HT1080 (cell line): ENCODE measurements at regions not wholly inside any gene's neighbourhood (a gene's known extent, or its start where the extent isn't known, plus 50 kb on each side); places are given as distances from the start of the nearest gene placed in this dataset.
A peak's percentile ranks its signal among the peaks of the same experiment; 100 is the strongest.
"Not testable (repeated sequence)": the region's sequence is repeated elsewhere in the genome, so short reads cannot be mapped to it uniquely, and the experiment has no call there.

Experiments used
- DNase-seq: peaks from one replicate; pipeline ENCODE4 v3.0.0-alpha.2; 2015; ENCODE audit warnings: low read depth

DNA sequence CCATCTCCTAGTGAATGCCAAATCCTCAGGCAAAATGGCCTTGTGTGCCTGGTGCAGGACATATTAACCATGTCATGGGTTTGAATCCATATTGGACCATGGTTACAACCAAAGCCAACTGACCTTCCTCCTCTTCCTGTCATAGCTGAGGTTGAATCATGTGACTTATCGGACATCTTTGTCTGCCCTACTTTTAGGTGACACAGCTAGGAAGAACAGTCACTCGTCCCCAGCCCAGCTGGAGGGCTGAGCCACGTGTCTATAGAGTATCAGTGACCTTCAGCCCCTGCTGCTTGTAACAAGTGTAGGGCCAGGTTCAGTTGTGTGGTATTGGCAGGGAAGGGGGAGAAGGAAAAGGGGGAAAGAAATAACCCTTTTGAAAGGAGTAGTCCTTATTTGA, 225.2 kb downstream of the KTN1 start:
- DNase-seq, result no peak

DNA sequence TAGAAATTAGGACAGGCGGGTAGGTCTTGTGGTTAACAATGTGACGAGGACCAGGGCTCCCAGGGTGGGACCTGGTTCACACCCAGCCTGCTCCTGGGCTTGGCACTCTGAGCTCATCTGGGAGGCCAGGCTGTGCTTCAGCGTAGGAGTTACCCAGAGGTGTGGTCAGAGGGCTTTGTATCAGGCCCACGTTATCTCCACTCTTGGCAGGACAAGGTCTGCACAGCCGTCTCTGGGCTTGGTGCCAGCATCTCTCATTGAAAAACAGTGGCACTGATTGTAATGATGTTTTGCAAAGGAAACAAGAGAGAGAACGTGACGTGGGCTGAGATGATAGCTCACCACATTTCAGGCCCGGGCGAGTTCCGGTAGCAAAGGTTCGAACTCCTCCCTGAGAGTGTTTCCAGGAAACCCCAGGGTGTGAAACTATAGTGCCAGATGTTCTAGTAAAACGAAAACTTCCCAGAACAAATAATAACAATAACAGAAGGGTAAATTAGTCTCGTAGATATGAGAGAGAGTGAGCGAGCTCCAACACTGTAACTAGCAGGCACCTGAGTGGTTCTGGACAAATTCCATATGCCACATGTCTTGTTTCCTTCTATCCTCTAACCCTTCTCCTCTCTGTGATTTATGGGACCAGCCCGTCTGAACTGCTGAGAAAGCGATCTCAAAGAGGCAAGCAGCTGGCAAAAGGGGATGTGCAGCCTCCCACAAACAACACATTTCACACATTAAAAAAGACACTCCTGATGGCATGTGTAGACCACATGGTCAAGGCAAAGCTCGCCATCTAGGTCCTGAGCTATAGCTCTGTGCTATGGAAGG, 227.3 kb downstream of the KTN1 start:
- DNase-seq, result peak; percentile 76

- no peak for DNase-seq
Measured at GRCh38 chr14:55807881-55808379, 227.9 kb downstream of the KTN1 start.

GRCh38 chr14:55813630-55814029, 233.6 kb downstream of the KTN1 start:
- DNase-seq, result no peak

- DNase-seq, result no peak
Measured at GRCh38 chr14:55814064-55814463, 234.1 kb downstream of the KTN1 start.

GRCh38 chr14:55814873-55815272, 234.9 kb downstream of the KTN1 start:
- no peak for DNase-seq

DNA sequence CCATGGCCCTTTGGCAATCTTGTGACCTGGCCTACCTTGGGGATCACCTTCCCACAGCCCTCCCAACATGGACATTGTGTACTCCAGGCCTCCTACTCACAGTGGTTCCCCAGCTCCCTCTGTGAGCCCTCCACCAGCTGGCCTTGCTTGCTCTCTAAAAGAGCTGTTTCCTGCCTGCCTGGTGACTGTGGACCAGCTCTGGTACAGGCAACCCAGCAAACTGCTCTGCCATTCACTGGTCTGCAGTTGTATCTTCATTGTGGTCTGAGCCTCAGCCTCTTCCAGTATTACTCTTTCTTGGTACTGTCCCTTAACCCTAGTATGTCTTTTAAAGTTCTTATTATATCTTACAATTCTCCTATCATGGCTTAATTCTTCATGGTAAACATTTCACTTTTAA, 236.2 kb downstream of the KTN1 start:
- DNase-seq, result no peak

GRCh38 chr14:55819610-55820304, 239.8 kb downstream of the KTN1 start:
- no peak for DNase-seq

- DNase-seq, result no peak
Measured at GRCh38 chr14:55822906-55823305, 242.9 kb downstream of the KTN1 start.

DNA sequence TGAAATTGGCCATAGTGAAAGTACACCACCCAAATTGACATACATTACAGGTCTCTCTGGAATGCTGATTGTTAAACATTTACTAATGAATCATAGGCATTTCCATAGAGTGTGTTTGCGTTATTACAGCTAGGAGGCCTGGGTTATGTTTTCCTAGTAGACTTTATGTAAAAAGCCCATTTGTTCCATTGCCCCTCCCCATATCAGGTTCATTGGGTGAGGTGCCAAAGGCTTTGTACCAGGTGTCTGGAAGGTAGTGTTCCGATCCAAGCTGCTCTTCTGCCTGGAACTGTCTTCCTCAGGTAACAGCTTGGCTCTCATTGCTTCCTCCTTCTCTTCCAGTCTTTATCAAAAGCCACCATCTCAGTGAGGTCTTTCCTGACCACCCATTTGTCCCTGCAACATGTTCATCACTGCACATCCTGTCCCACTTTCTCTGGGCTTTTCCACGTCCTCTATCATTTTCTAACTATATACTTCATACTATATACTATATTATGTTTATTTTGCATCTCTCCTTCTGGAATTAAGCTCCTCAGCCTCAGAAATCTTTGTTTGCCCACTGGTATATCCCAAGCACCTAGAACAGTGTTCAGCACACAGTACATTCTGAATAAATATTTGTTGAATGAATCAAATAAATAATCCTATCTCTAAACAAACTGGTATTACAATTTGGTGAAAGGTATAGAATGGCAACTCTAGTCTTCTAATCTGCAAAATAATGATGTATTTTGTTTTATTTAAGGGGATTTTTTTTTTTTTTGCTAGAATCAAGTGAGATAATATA, 252.3 kb downstream of the KTN1 start:
- no peak for DNase-seq

- no peak for DNase-seq
Measured at GRCh38 chr14:55832974-55833373, 253.0 kb downstream of the KTN1 start.

DNA sequence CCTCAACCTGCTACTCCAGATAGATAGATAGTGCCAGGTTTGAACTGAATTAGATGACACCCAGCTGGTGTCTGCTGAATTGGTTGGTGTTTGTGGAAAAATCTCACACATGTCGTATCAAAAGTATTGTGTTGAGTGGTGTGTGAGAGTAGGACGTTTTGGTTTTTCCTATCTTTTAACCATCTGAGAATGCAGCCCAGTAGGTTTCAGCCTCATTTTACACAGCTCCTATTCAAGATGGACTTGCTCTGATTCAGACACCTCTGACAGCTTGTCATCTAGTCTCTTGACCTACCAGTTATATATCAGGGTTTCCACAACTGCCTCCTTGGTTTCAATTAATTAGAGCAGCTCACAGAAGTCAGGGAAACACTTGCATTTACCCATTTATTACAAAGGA, 254.4 kb downstream of the KTN1 start:
- DNase-seq, result no peak

GRCh38 chr14:55835985-55836384, 256.0 kb downstream of the KTN1 start:
- no peak for DNase-seq

DNA sequence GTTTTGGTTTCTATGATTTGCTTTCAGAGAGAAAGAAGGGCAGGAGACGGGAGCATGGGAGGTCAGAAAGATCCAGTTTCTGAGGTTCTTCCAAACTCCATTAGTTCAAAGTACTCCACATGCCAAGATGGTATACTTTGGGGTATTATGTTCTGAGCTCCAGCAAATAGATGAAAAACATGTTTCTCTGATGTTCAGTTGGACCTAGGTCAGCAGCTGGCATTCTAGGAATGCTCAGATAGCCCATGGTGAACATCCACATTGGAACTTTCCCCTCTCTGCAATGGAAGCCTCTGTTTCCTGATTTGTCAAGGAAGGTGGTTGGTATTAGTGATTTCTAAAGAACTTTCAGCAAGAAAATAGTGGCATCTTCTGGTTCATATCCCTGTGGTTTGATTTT, 257.5 kb downstream of the KTN1 start:
- DNase-seq, result no peak

GRCh38 chr14:55838529-55839052, 258.6 kb downstream of the KTN1 start:
- no peak for DNase-seq

DNA sequence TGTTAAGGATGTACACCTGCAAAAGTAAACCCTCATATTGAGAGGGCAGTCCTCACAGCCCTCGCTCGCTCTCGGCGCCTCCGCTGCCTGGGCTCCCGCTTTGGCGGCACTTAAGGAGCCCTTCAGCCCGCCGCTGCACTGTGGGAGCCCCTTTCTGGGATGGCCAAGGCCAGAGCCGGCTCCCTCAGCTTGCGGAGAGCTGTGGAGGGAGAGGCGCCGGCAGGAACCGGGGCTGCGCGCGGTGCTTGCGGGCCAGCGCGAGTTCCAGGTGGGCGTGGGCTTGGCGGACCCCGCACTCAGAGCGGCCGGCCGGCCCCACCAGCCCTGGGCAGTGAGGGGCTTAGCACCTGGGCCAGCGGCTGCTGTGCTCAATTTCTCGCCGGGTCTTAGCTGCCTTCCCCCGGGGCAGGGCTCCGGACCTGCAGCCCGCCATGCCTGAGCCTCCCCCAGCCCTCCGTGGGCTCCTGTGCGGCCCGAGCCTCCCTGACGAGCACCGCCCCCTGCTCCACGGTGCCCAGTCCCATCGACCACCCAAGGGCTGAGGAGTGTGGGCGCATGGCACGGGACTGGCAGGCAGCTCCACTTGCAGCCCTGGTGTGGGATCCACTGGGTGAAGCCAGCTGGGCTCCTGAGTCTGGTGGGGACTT, 259.4 kb downstream of the KTN1 start:
- DNase-seq, result not testable (repeated sequence)

- DNase-seq, result no peak
Measured at GRCh38 chr14:55840821-55841220, 260.8 kb downstream of the KTN1 start.

DNA sequence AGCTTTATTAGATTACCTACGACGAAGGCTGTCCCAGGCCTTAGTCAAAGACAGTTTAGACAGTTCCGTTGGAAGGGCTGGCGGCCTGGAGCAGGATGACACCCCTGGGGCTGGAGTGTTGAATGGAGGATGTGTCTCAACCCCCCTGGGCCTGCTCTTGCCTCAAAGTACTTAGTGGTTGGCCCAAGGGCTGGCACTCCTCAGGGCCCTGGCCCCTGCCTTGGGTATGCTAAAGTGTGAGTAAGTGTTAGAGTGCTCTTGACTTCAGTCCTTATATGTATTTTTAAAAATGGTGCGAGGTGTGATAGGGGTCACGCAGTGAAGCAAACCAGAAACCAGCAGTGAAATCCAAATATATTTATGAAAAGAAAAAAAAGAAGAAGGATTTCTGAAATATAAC, 261.6 kb downstream of the KTN1 start:
- DNase-seq, result no peak

DNA sequence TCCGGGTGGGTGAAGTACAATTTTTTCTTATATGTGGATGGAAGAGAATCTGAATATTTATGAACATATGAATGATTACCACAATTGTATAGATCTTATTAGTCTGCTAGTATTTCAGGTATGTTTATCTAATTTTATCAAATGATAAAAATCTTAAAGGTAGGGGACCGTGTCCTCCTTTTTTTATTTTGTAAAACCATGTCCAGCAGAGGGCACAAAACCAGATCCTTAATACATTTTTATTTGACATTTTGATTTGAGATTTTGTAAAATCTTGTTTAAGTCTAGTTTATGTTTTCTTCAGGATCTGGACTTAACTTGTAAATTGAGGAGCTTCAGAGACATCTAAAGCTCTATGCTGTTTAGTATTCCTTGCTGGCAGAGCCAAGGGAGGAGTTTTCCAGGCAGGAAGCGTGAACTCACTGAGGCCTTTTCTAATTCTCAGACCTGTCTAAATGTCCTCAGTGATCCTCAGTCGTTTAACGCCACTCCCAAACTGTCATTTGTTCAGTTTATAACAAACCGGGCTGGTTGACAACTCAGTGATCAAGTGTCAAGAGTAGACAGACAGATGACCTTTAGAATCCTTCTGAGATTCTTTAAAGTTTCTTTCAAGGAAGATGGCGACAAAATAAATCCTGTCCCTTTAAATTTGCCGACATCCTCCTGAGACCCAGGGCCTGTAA, 263.9 kb downstream of the KTN1 start:
- DNase-seq, result no peak

DNA sequence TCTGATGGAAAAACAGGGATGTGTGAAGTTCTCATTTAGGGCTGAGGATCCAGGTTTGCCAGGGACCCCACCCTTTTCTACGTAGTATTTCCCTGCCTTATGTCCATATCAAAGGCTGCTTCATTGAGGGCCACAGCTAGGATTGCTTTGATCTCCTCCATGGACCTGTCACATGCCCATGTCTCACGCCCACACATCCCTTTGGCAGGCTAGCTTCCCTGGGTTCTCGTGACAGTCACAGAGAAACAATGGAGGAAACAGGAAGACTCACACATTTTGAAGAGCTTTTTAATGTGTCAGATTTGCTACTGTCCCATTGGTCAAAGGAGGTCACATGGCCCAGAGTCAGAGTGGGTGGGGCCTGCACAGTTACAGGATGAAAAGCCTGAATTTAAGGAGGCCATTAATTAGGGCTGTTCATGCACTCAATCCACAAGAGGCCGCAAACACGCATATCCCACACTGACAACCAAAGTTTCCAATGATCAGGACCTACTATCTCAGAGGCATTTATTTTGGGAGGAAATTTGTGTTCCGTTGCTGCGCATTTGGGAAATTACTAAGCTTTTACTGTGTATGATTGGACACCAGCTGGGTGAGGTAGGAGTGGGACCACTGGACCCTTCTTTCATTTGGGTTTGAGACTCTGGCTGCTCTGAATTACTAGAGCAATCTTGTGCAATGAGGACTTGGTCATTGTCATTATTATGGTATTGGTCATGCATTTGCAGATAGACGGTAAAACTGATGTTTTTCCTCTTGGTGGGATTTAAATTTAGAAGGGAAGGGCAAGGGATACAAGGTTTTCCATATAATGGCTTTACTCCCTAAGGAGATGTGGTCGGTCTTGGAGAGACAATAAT, 266.2 kb downstream of the KTN1 start:
- peak; percentile 33 for DNase-seq
